Liver (tissue), 8 donors: ENCODE measurements at regions not wholly inside any gene's neighbourhood (a gene's known extent, or its start where the extent isn't known, plus 50 kb on each side); places are given as distances from the start of the nearest gene placed in this dataset.

Source experiments
- DNase-seq: peaks from one replicate; pipeline ENCODE4 v3.0.0-alpha.2; 2017; ENCODE audit warnings: low spot score
- H3K27ac ChIP-seq, 2 donors: one replicate each; pipeline ENCODE4 v1.7.0; 2013; ENCODE audit warnings: inconsistent platforms in 2 of 2, low read length in 2 of 2, control low read depth in 1 of 2, low read depth in 1 of 2, mild to moderate bottlenecking in 1 of 2
- H3K27me3 ChIP-seq, 4 donors: one replicate each; pipeline versions ENCODE4 v1.6.1 to v1.7.0; 2013; ENCODE audit warnings: low read length in 3 of 4, inconsistent platforms in 1 of 4, mild to moderate bottlenecking in 1 of 4, moderate library complexity in 1 of 4; ENCODE audit not compliant: control insufficient read depth in 4 of 4, insufficient read depth in 4 of 4
- H3K36me3 ChIP-seq, 4 donors: one replicate each; pipeline versions ENCODE4 v1.6.1 to v1.7.0; 2013; ENCODE audit warnings: low read length in 3 of 4, mild to moderate bottlenecking in 3 of 4, low read depth in 1 of 4, moderate library complexity in 1 of 4; ENCODE audit not compliant: control insufficient read depth in 4 of 4, insufficient read depth in 3 of 4
- H3K4me1 ChIP-seq, 4 donors: one replicate each; pipeline versions ENCODE4 v1.6.1 to v1.7.0; 2013; ENCODE audit warnings: low read length in 3 of 4, mild to moderate bottlenecking in 3 of 4, moderate library complexity in 1 of 4; ENCODE audit not compliant: control insufficient read depth in 4 of 4, insufficient read depth in 4 of 4
- H3K4me3 ChIP-seq, 3 donors: one replicate each; pipeline versions ENCODE4 v1.6.1 to v1.7.0; 2013; ENCODE audit warnings: low read length in 3 of 3, control low read depth in 1 of 3, low read depth in 1 of 3, mild to moderate bottlenecking in 1 of 3
- H3K9ac ChIP-seq, 2 donors: one replicate each; pipeline ENCODE4 v1.7.0; 2013; ENCODE audit warnings: low read length in 2 of 2, mild to moderate bottlenecking in 2 of 2, moderate library complexity in 2 of 2, control low read depth in 1 of 2, low read depth in 1 of 2
- H3K9me3 ChIP-seq, 4 donors: one replicate each; pipeline versions ENCODE4 v1.6.1 to v1.7.0; 2013; ENCODE audit warnings: low read length in 3 of 4; ENCODE audit not compliant: control insufficient read depth in 4 of 4
- EGR1 ChIP-seq, 2 donors: IDR thresholded peaks; 2 replicates each; pipeline ENCODE4 v1.6.1; 2016 to 2018; ENCODE audit warnings: antibody characterized with exemption in 2 of 2, low read depth in 2 of 2
- FOXA1 ChIP-seq: IDR thresholded peaks from 2 replicates; pipeline ENCODE4 v1.6.1; 2016; ENCODE audit warnings: antibody characterized with exemption
- FOXA2 ChIP-seq: IDR thresholded peaks from 2 replicates; pipeline ENCODE4 v1.6.1; 2016; ENCODE audit warnings: antibody characterized with exemption
- GABPA ChIP-seq, 2 donors: IDR thresholded peaks in 1 of 2; conservative IDR thresholded peaks in 1 of 2; 2 replicates each; pipeline ENCODE4 v1.6.1; 2016; ENCODE audit warnings: antibody characterized with exemption in 2 of 2, mild to moderate bottlenecking in 1 of 2, moderate library complexity in 1 of 2
- HNF4A ChIP-seq, 2 donors: conservative IDR thresholded peaks; 2 replicates each; pipeline ENCODE4 v1.6.1; 2016; ENCODE audit warnings: antibody characterized with exemption in 2 of 2, mild to moderate bottlenecking in 2 of 2
- HNF4G ChIP-seq: IDR thresholded peaks from 2 replicates; pipeline ENCODE4 v1.6.1; 2016; ENCODE audit warnings: antibody characterized with exemption
- JUND ChIP-seq, 2 donors: IDR thresholded peaks; 2 replicates each; pipeline ENCODE4 v1.6.1; 2016; ENCODE audit warnings: antibody characterized with exemption in 2 of 2
- NR2F2 ChIP-seq: IDR thresholded peaks from 2 replicates; pipeline ENCODE4 v1.6.1; 2016; ENCODE audit warnings: antibody characterized with exemption
- RAD21 ChIP-seq, 2 donors: IDR thresholded peaks; 2 replicates each; pipeline ENCODE4 v1.6.1; 2016; ENCODE audit warnings: antibody characterized with exemption in 2 of 2, mild to moderate bottlenecking in 2 of 2
- RXRA ChIP-seq, 2 donors: IDR thresholded peaks; 2 replicates each; pipeline ENCODE4 v1.6.1; 2017 to 2018; ENCODE audit warnings: antibody characterized with exemption in 2 of 2, mild to moderate bottlenecking in 1 of 2
- SP1 ChIP-seq: IDR thresholded peaks from 2 replicates; pipeline ENCODE4 v1.6.1; 2018; ENCODE audit warnings: antibody characterized with exemption, mild to moderate bottlenecking
- TAF1 ChIP-seq: conservative IDR thresholded peaks from 2 replicates; pipeline ENCODE4 v1.6.1; 2016; ENCODE audit warnings: antibody characterized with exemption, mild to moderate bottlenecking
- WGBS: extraction: QIAGEN DNeasy Blood & Tissue Kit; methylation state at CpG from one replicate; pipeline ENCODE4 v1.1.7; 2013; 5-methylcytosine and 5-hydroxymethylcytosine counted together
- TF ChIP-seq, protein P1 (sequence below): fragments of 150-350 bp; IDR thresholded peaks from 2 replicates; pipeline ENCODE4 v1.5.1; 2017; ENCODE audit warnings: improper control_type of control experiment, low read depth, low read length; ENCODE audit not compliant: missing input control
- TF ChIP-seq, protein P2 (sequence below): IDR thresholded peaks from 2 replicates; pipeline ENCODE4 v1.6.1; 2016; ENCODE audit warnings: antibody characterized with exemption
- TF ChIP-seq, protein P3 (sequence below): IDR thresholded peaks from 2 replicates; pipeline ENCODE4 v1.6.1; 2016; ENCODE audit warnings: antibody characterized with exemption
- TF ChIP-seq, protein P4 (sequence below): IDR thresholded peaks from 2 replicates; pipeline ENCODE4 v1.6.1; 2016; ENCODE audit warnings: antibody characterized with exemption, mild to moderate bottlenecking
- TF ChIP-seq, protein P5 (sequence below): IDR thresholded peaks from 2 replicates; pipeline ENCODE4 v1.6.1; 2016; ENCODE audit warnings: antibody characterized with exemption
- donor health status: healthy.
- donor health status: healthy.
- donor health status: healthy.
- donor health status: healthy.
- donor health status: healthy.

DNA sequence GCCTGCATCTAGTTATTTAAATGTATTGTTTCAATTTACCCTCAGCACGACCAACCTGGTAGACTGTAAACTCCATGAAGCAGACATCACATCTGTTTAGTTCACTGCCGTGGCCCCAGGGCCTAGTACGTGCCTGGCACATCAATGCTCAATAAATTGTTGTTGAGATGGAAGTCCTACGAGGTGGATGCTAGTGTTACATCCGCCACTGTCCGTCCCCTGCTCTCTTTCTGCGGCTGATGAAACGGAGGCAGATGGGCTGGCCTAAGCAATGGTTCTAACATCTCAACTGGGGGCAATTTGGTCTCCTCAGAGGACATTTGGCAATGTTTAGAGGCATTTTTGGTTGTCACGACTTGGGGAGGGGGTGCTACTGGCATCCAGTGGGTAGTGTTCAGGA lies 121.4 kb upstream of the IGSF21 start:
- no peak overlapping the region for H3K4me3 ChIP-seq
- no peaks in the 10 kb centered on the region for H3K36me3 ChIP-seq
- no peak overlapping the region for H3K27ac ChIP-seq
- no peaks in the 10 kb centered on the region for H3K4me1 ChIP-seq
- DNase-seq, result no peak
- H3K9me3 ChIP-seq, result no peaks in the 10 kb centered on the region
- 91% methylated on average over 9 of the region's 9 CpGs for WGBS
- H3K27me3 ChIP-seq, result no peaks in the 10 kb centered on the region
- TF ChIP-seq RAD21 (IDR thresholded peaks at IDR 0.05) (no peak), FOXA2 (no peak), NR2F2 (no peak), HNF4A (conservative IDR thresholded peaks at IDR 0.05) (no peak), SP1 (no peak), EGR1 (IDR thresholded peaks at IDR 0.05; ENCODE audit: low read depth in 2 of 2) (no peak), FOXA1 (no peak), JUND (IDR thresholded peaks at IDR 0.05) (no peak), GABPA (IDR thresholded peaks at IDR 0.05 in 1 of 2, conservative IDR thresholded peaks at IDR 0.05 in 1 of 2) (no peak), TAF1 (no peak), HNF4G (no peak), RXRA (IDR thresholded peaks at IDR 0.05) (no peak)
- TF ChIP-seq, protein P1, sequence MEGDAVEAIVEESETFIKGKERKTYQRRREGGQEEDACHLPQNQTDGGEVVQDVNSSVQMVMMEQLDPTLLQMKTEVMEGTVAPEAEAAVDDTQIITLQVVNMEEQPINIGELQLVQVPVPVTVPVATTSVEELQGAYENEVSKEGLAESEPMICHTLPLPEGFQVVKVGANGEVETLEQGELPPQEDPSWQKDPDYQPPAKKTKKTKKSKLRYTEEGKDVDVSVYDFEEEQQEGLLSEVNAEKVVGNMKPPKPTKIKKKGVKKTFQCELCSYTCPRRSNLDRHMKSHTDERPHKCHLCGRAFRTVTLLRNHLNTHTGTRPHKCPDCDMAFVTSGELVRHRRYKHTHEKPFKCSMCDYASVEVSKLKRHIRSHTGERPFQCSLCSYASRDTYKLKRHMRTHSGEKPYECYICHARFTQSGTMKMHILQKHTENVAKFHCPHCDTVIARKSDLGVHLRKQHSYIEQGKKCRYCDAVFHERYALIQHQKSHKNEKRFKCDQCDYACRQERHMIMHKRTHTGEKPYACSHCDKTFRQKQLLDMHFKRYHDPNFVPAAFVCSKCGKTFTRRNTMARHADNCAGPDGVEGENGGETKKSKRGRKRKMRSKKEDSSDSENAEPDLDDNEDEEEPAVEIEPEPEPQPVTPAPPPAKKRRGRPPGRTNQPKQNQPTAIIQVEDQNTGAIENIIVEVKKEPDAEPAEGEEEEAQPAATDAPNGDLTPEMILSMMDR, result no peak
- TF ChIP-seq, protein P2, sequence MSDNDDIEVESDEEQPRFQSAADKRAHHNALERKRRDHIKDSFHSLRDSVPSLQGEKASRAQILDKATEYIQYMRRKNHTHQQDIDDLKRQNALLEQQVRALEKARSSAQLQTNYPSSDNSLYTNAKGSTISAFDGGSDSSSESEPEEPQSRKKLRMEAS, result no peak
- TF ChIP-seq, protein P3, sequence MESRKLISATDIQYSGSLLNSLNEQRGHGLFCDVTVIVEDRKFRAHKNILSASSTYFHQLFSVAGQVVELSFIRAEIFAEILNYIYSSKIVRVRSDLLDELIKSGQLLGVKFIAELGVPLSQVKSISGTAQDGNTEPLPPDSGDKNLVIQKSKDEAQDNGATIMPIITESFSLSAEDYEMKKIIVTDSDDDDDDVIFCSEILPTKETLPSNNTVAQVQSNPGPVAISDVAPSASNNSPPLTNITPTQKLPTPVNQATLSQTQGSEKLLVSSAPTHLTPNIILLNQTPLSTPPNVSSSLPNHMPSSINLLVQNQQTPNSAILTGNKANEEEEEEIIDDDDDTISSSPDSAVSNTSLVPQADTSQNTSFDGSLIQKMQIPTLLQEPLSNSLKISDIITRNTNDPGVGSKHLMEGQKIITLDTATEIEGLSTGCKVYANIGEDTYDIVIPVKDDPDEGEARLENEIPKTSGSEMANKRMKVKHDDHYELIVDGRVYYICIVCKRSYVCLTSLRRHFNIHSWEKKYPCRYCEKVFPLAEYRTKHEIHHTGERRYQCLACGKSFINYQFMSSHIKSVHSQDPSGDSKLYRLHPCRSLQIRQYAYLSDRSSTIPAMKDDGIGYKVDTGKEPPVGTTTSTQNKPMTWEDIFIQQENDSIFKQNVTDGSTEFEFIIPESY, result no peak
- TF ChIP-seq, protein P4, sequence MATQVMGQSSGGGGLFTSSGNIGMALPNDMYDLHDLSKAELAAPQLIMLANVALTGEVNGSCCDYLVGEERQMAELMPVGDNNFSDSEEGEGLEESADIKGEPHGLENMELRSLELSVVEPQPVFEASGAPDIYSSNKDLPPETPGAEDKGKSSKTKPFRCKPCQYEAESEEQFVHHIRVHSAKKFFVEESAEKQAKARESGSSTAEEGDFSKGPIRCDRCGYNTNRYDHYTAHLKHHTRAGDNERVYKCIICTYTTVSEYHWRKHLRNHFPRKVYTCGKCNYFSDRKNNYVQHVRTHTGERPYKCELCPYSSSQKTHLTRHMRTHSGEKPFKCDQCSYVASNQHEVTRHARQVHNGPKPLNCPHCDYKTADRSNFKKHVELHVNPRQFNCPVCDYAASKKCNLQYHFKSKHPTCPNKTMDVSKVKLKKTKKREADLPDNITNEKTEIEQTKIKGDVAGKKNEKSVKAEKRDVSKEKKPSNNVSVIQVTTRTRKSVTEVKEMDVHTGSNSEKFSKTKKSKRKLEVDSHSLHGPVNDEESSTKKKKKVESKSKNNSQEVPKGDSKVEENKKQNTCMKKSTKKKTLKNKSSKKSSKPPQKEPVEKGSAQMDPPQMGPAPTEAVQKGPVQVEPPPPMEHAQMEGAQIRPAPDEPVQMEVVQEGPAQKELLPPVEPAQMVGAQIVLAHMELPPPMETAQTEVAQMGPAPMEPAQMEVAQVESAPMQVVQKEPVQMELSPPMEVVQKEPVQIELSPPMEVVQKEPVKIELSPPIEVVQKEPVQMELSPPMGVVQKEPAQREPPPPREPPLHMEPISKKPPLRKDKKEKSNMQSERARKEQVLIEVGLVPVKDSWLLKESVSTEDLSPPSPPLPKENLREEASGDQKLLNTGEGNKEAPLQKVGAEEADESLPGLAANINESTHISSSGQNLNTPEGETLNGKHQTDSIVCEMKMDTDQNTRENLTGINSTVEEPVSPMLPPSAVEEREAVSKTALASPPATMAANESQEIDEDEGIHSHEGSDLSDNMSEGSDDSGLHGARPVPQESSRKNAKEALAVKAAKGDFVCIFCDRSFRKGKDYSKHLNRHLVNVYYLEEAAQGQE, result no peak
- TF ChIP-seq, protein P5, sequence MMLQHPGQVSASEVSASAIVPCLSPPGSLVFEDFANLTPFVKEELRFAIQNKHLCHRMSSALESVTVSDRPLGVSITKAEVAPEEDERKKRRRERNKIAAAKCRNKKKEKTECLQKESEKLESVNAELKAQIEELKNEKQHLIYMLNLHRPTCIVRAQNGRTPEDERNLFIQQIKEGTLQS, result no peak
- H3K9ac ChIP-seq, result no peak overlapping the region

DNA sequence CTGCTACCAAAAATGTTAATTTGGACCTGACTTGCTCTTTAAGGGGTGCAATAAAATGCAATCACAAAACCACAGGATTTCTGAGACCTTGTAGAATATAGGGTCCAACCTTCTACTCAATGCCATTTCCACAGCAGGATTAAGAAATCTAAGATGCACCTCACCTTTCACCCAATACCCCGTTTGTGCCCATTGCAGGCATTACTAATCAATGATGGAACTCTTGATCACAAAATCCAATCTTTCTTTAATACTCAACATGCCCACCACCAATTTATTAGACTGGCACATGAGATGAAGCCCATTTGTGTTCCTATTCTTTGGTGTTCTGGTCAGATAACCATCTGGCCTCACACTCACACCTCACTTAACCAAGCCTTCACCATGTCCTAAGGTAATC lies 117.2 kb upstream of the IGSF21 start:
- TF ChIP-seq, protein P2, result no peak
- TF ChIP-seq FOXA1, result no peak
- TF ChIP-seq, protein P1, result no peak
- TF ChIP-seq JUND (IDR thresholded peaks at IDR 0.05), result no peak
- no peak for TF ChIP-seq NR2F2
- TF ChIP-seq FOXA2, result no peak
- no peak for TF ChIP-seq RAD21 (IDR thresholded peaks at IDR 0.05)
- no peak for TF ChIP-seq SP1
- TF ChIP-seq HNF4A (conservative IDR thresholded peaks at IDR 0.05), result no peak
- Histone ChIP-seq H3K9me3 (no peaks in the 10 kb centered on the region), H3K27ac (no peak overlapping the region), H3K27me3 (no peaks in the 10 kb centered on the region), H3K36me3 (no peaks in the 10 kb centered on the region), H3K9ac (no peak overlapping the region), H3K4me3 (no peak overlapping the region), H3K4me1 (peaks cover 3 to 13% (median 7%) of the 10 kb centered on the region in 4 donors)
- no peak for DNase-seq
- whole genome bisulfite sequencing, result 69% methylated on average over 1 of the region's 1 CpG
